GM12874 (cell line): ENCODE measurements at regions not wholly inside any gene's neighbourhood (a gene's known extent, or its start where the extent isn't known, plus 50 kb on each side); places are given as distances from the start of the nearest gene placed in this dataset.

Experiments used
- TF ChIP-seq, protein P1 (sequence below): IDR thresholded peaks from 2 replicates; pipeline ENCODE4 v1.5.1; 2011; ENCODE audit warnings: low read depth, mild to moderate bottlenecking, control low read depth, low read length, moderate library complexity; ENCODE audit not compliant: insufficient read depth

DNA sequence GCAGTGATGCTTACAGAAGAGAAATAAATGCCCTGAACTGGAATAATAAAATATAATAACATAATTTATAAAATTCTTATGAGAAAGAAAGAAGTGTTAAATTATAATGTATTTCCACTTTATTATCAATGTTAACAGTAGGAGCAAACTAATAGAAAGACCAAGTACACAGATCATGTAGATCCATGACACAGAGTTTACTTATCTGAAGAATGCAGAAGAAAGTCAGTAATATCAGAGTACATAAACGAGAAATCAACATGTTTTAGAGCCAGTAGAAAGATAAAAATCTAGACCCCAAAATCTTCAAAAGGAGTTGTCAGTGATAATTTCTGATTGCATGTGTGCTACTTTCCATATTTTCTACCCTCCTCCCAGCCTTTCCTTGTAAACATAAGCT is 334.8 kb upstream of the MANEA start:
- TF ChIP-seq, protein P1, sequence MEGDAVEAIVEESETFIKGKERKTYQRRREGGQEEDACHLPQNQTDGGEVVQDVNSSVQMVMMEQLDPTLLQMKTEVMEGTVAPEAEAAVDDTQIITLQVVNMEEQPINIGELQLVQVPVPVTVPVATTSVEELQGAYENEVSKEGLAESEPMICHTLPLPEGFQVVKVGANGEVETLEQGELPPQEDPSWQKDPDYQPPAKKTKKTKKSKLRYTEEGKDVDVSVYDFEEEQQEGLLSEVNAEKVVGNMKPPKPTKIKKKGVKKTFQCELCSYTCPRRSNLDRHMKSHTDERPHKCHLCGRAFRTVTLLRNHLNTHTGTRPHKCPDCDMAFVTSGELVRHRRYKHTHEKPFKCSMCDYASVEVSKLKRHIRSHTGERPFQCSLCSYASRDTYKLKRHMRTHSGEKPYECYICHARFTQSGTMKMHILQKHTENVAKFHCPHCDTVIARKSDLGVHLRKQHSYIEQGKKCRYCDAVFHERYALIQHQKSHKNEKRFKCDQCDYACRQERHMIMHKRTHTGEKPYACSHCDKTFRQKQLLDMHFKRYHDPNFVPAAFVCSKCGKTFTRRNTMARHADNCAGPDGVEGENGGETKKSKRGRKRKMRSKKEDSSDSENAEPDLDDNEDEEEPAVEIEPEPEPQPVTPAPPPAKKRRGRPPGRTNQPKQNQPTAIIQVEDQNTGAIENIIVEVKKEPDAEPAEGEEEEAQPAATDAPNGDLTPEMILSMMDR: no peak

DNA sequence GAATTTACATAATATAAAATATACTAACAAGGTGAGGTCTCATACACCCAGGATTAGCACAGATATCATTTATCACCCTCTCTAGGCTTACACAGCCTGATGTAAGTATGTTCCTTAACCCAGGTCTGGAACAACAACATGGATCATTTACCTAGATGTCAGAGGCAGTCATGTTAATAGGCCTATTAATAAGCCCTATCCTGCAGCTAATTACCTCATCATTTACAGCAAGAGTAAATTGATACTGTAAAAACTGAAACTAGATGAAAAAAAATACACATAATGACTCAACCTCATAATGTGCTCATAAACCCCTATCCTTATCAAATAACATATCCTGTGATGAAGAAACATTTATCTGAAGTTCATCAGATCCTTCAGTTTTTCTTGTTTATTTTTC is 334.3 kb upstream of the MANEA start:
- TF ChIP-seq, protein P1: no peak

DNA sequence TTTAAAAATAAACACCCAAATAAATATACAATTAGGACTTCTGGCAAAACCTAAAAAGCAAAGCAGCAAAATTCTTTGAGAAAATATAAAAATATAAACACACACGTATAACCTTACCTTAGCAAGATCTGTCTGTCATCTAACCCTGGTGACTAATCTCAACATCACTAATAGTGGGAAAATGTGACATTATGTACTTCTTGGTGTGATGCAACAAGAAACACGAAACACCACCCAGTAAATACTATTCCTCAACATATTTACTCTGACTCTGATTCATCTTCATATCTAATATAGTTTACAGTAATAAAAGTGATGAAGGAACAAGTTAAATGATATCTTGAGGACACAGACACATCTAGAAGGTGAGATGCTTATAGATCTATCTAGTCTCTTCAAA is 332.6 kb upstream of the MANEA start:
- TF ChIP-seq, protein P1: no peak

DNA sequence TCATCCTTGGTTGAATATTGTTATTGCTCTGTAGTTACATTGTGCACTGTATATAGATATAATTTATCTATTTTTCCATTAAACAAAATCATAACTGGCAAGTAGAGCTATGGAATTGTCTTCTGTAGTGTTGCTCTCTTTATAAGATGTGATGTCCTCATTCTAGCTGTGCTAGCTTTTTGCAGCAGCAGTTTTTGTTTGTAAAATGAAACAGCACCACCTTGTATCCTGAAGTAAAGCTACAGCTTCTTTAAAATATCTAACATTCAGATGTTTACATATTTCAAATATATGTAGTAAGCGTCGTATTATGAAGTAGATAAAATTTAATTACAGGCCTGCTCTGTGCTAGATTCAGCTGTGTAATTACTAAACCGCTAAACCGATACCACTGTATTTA is 328.8 kb upstream of the MANEA start:
- TF ChIP-seq, protein P1: no peak

DNA sequence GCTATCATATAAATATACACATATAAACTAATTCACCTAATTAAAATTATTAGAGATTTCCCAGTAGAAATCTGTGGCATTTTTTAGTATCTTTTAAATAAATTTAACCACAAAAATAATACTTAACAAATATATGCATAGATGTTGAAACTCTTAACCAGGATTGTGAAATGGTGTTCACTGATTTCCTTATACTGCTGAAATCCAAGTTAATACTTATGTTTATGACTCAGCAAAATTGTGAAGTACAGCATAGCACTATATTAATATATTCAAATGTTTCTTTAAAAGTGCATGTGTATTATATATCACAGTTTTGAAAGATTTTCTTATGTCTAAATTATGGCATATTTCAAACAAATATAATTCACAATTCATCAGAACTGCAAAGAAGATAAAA is 328.2 kb upstream of the MANEA start:
- TF ChIP-seq, protein P1: no peak

DNA sequence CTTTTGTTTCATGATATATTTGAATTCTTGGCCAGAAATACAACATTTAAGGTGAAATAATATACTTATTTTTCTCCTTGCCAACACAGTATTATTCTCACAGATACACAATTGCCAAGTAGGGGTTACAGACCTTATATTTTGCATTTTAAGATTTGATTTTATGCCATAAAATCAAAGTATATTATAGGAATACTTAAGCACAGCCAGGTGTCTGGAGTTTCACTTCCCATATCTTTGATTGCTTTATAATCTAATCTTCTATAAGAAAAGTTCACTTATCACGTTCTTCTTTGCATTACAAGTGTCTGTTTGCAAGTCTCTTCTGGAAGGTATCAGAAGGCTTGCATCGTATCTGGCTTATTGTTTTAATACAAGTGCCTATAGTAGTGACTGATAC is 327.7 kb upstream of the MANEA start:
- TF ChIP-seq, protein P1: no peak

DNA sequence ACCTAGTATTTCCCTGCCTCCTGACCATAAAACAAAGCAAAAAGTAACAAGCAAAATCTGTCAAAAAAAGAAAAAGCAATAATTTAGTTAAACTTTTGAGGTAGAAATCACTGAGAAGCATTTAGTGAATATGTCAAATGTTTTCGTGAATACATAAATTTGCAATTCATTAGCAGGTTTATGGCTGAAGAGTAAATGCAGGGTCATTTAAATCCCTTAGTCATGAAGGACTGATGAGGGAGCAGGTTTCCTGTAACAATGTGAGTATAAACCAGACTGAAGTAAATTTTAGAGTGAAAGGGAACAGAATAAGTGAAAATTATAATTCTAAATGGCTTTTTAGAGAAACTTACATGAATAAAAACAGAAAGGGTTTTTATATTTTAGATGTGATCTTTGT is 313.5 kb upstream of the MANEA start:
- TF ChIP-seq, protein P1: no peak
